HCT116 (cell line): ENCODE measurements at regions not wholly inside any gene's neighbourhood (a gene's known extent, or its start where the extent isn't known, plus 50 kb on each side); places are given as distances from the start of the nearest gene placed in this dataset.

Experiments
- ATAC-seq: fragments of 200-7000 bp; cut with Tn5 transposase; 2 replicates; pipeline ENCODE4 v1.9.1; 2020; ENCODE audit warnings: mild to moderate bottlenecking, moderate library complexity
- BruUV-seq: library from RNA; stranded (reverse); fragments of 400-500 nt; replicated peaks from 2 replicates; lab custom pipeline; 2021; lab: Mats Ljungman, UMichigan
- CTCF ChIA-PET: fragments of 300-600 bp; sonication (Branson Sonifier 250); formaldehyde crosslinking; loops from one replicate; lab custom pipeline; 2021; ENCODE audit warnings: antibody characterized with exemption; lab: Charles Lee
- POLR2A ChIA-PET: fragments of 300-600, 350-600 bp; sonication (Branson Sonifier 250); formaldehyde crosslinking; loops from one replicate; lab custom pipeline; 2021; ENCODE audit warnings: antibody characterized with exemption; lab: Charles Lee
- RAD21 ChIA-PET, 2 experiments: fragments of 300-600 bp; sonication (Branson Sonifier 250); formaldehyde crosslinking; loops; one replicate each; lab custom pipeline; 2023; ENCODE audit warnings: low total read pairs in 2 of 2; ENCODE audit not compliant: uncharacterized antibody in 2 of 2, unreplicated experiment in 2 of 2, low non-redundant PET in 1 of 2; lab: Charles Lee
- DNase-seq: peaks from one replicate; pipeline ENCODE4 v3.0.0-alpha.2; 2010; ENCODE audit warnings: low read depth, low spot score
- H2AFZ ChIP-seq: fragments of 200-600 bp; shearing (Covaris generic), sonication (generic); 2 replicates; pipeline ENCODE4 v1.6.1; 2017; ENCODE audit warnings: low read depth, mixed run types, mixed read lengths, antibody characterized with exemption, low read length; ENCODE audit not compliant: poor library complexity, severe bottlenecking
- H3K27ac ChIP-seq: 2 replicates; pipeline ENCODE4 v1.5.1; 2012; ENCODE audit warnings: low read depth, low read length
- H3K27me3 ChIP-seq: fragments of 200-600 bp; sonication (generic); 2 replicates; pipeline ENCODE4 v1.6.1; 2016; ENCODE audit warnings: mixed run types, low read length, mixed read lengths; ENCODE audit not compliant: insufficient read depth
- H3K36me3 ChIP-seq, 2 experiments: fragments of 200-500 bp in 1 of 2; fragments of 200-600 bp in 1 of 2; sonication (Bioruptor generic) in 1 of 2; sonication (generic) in 1 of 2; 2 replicates each; pipeline versions ENCODE4 v1.5.1 to v1.6.1; 2014 to 2016; ENCODE audit warnings: low read length in 2 of 2, inconsistent platforms in 1 of 2, mixed read lengths in 1 of 2, mixed run types in 1 of 2; ENCODE audit not compliant: insufficient read depth in 2 of 2, control insufficient read depth in 1 of 2
- H3K4me1 ChIP-seq, 2 experiments: fragments of 200-600 bp in 1 of 2; sonication (generic) in 1 of 2; 2 replicates each; pipeline versions ENCODE4 v1.5.1 to v1.6.1; 2012 to 2017; ENCODE audit warnings: low read length in 2 of 2, inconsistent platforms in 1 of 2, mild to moderate bottlenecking in 1 of 2, mixed read lengths in 1 of 2, mixed run types in 1 of 2, moderate library complexity in 1 of 2; ENCODE audit not compliant: insufficient read depth in 2 of 2, control insufficient read depth in 1 of 2
- H3K4me2 ChIP-seq: fragments of 200-600 bp; sonication (generic); 2 replicates; pipeline ENCODE4 v1.6.1; 2017; ENCODE audit warnings: mixed run types, low read length, mixed read lengths
- H3K4me3 ChIP-seq, 2 experiments: fragments of 200-600 bp in 1 of 2; sonication (generic) in 1 of 2; replicated peaks in 1 of 2; 2 replicates each; pipeline ENCODE4 v1.5.1; 2011 to 2016; ENCODE audit warnings: low read length in 2 of 2, control low read depth in 1 of 2, low read depth in 1 of 2, mild to moderate bottlenecking in 1 of 2, mixed read lengths in 1 of 2, mixed run types in 1 of 2
- H3K79me2 ChIP-seq: fragments of 200-600 bp; sonication (generic); 2 replicates; pipeline ENCODE4 v1.6.1; 2017; ENCODE audit warnings: mild to moderate bottlenecking, mixed run types, low read length, moderate library complexity, mixed read lengths; ENCODE audit not compliant: insufficient read depth
- H3K9ac ChIP-seq: fragments of 200-600 bp; sonication (generic); 2 replicates; pipeline ENCODE4 v1.6.1; 2016; ENCODE audit warnings: low read length, mixed read lengths
- H3K9me2 ChIP-seq: fragments of 200-600 bp; sonication (generic), shearing (Covaris generic); 2 replicates; pipeline ENCODE4 v1.6.1; 2017; ENCODE audit warnings: mixed run types, mild to moderate bottlenecking, moderate library complexity; ENCODE audit not compliant: insufficient read depth
- H3K9me3 ChIP-seq, 2 experiments: fragments of 200-500 bp in 1 of 2; fragments of 200-600 bp in 1 of 2; sonication (Bioruptor generic) in 1 of 2; sonication (generic) in 1 of 2; 2 replicates each; pipeline ENCODE4 v1.6.1; 2014 to 2017; ENCODE audit warnings: low read length in 2 of 2, mixed read lengths in 2 of 2, inconsistent platforms in 1 of 2, low read depth in 1 of 2, mild to moderate bottlenecking in 1 of 2, mixed run types in 1 of 2, moderate library complexity in 1 of 2; ENCODE audit not compliant: control insufficient read depth in 1 of 2, insufficient read depth in 1 of 2
- H4K20me1 ChIP-seq: fragments of 200-600 bp; sonication (generic), shearing (Covaris generic); 2 replicates; pipeline ENCODE4 v1.6.1; 2017; ENCODE audit warnings: mixed run types, mild to moderate bottlenecking, moderate library complexity; ENCODE audit not compliant: insufficient read depth
- CBX3 ChIP-seq: IDR thresholded peaks from 2 replicates; pipeline ENCODE4 v1.6.1; 2012; ENCODE audit warnings: low read depth
- CEBPB ChIP-seq: IDR thresholded peaks from 2 replicates; pipeline ENCODE4 v1.6.1; 2012; ENCODE audit warnings: low read depth
- CTCF ChIP-seq, 3 experiments: fragments of 200-600 bp in 1 of 3; sonication (generic) in 1 of 3; IDR thresholded peaks in 2 of 3; conservative IDR thresholded peaks in 1 of 3; 2 replicates each; pipeline ENCODE4 v1.5.1; 2012 to 2017; ENCODE audit warnings: low read depth in 2 of 3, low read length in 2 of 3, antibody characterized with exemption in 1 of 3, borderline replicate concordance in 1 of 3, control low read depth in 1 of 3, mild to moderate bottlenecking in 1 of 3, mixed read lengths in 1 of 3, mixed run types in 1 of 3, moderate library complexity in 1 of 3; ENCODE audit not compliant: insufficient read depth in 1 of 3
- EGR1 ChIP-seq: IDR thresholded peaks from 2 replicates; pipeline ENCODE4 v1.6.1; 2012; ENCODE audit warnings: low read depth
- FOSL1 ChIP-seq: IDR thresholded peaks from 2 replicates; pipeline ENCODE4 v1.6.1; 2012; ENCODE audit warnings: low read depth
- REST ChIP-seq: IDR thresholded peaks from 2 replicates; pipeline ENCODE4 v1.6.1; 2012; ENCODE audit warnings: low read depth
- SRF ChIP-seq: IDR thresholded peaks from 2 replicates; pipeline ENCODE4 v1.6.1; 2012; ENCODE audit warnings: low read depth
- TCF7L2 ChIP-seq: IDR thresholded peaks from 2 replicates; pipeline ENCODE4 v1.7.0; 2011; ENCODE audit warnings: borderline replicate concordance, inconsistent platforms; ENCODE audit not compliant: insufficient read depth, insufficient read length; ENCODE audit errors: extremely low read depth
- intact Hi-C: fragments of 100-400 bp; cut with micrococcal nuclease; formaldehyde crosslinking; loops from 2 replicates; pipeline ENCODE4 v1.10.0; 2022

- ChIA-PET POLR2A (no interaction called here), RAD21 (no interaction called here)
Observed at GRCh38 chr14:71730471-71730870, 201.8 kb upstream of the RGS6 start.

More at GRCh38 chr14:71730471-71730870, 201.8 kb upstream of the RGS6 start:
- Histone ChIP-seq H3K9ac (no peak overlapping the region), H3K27me3 (no peaks in the 10 kb centered on the region), H3K4me2 (no peak overlapping the region), H3K9me3 (no peaks in the 10 kb centered on the region), H3K4me1 (no peaks in the 10 kb centered on the region), H3K27ac (no peak overlapping the region), H2AFZ (no peak overlapping the region), H3K4me3 (no peak overlapping the region), H3K9me2 (no peaks in the 10 kb centered on the region), H3K79me2 (no peaks in the 10 kb centered on the region), H3K36me3 (peaks cover 0 to 2% of the 10 kb centered on the region in 2 experiments; a peak in 1 of 4 replicates), H4K20me1 (no peaks in the 10 kb centered on the region)
- CTCF ChIA-PET = no interaction called here
- no peak for ATAC-seq
- no TSS peak for BruUV-seq
- TF ChIP-seq CBX3 (no peak), EGR1 (no peak), CEBPB (no peak), FOSL1 (no peak), SRF (no peak), REST (no peak), CTCF (IDR thresholded peaks at IDR 0.05 in 2 of 3, conservative IDR thresholded peaks at IDR 0.05 in 1 of 3; ENCODE audit: borderline replicate concordance in 1 of 3, insufficient read depth in 1 of 3, low read depth in 2 of 3, low read length in 2 of 3) (no peak), TCF7L2 (no peak)
- DNase-seq = no peak
- intact Hi-C loops = no loop called here
